Amygdala (tissue), 56 donors: ENCODE measurements at regions not wholly inside any gene's neighbourhood (a gene's known extent, or its start where the extent isn't known, plus 50 kb on each side); places are given as distances from the start of the nearest gene placed in this dataset.
"Not testable (repeated sequence)": the region's sequence is repeated elsewhere in the genome, so short reads cannot be mapped to it uniquely, and the experiment has no call there.

ENCODE experiments used
- DNase-seq, 56 donors: peaks; one replicate each; lab custom pipeline; 2025; lab: John Stamatoyannopoulos, UW

- no peak for DNase-seq
These were observed 173.5 kb downstream of the LMBRD1 start for GRCh38 chr6:69623357-69623756.

GRCh38 chr6:69622924-69623323, 173.9 kb downstream of the LMBRD1 start:
- DNase-seq = no peak

GRCh38 chr6:69622230-69622629, 174.6 kb downstream of the LMBRD1 start:
- DNase-seq = no peak

- DNase-seq = no peak
These were observed 179.6 kb downstream of the LMBRD1 start for GRCh38 chr6:69617163-69617562.

- DNase-seq = no peak
These were observed 186.9 kb downstream of the LMBRD1 start for GRCh38 chr6:69609836-69610472.

- no peak for DNase-seq
These were observed 195.7 kb downstream of the LMBRD1 start for GRCh38 chr6:69601132-69601531.

- no peak for DNase-seq
These were observed 202.4 kb downstream of the LMBRD1 start for GRCh38 chr6:69594405-69594804.

GRCh38 chr6:69593706-69594105, 203.1 kb downstream of the LMBRD1 start:
- DNase-seq = no peak

GRCh38 chr6:69589626-69590025, 207.2 kb downstream of the LMBRD1 start:
- DNase-seq = no peak

- DNase-seq = no peak
These were observed 211.7 kb downstream of the LMBRD1 start for GRCh38 chr6:69584913-69585729.

- no peak for DNase-seq
These were observed 212.3 kb downstream of the LMBRD1 start for GRCh38 chr6:69584536-69584912.

- DNase-seq = no peak
These were observed 215.2 kb downstream of the LMBRD1 start for GRCh38 chr6:69581581-69581980.

- no peak for DNase-seq
These were observed 216.1 kb downstream of the LMBRD1 start for GRCh38 chr6:69580706-69581105.

- no peak for DNase-seq
These were observed 218.4 kb downstream of the LMBRD1 start for GRCh38 chr6:69578361-69578890.

GRCh38 chr6:69571234-69571633, 225.6 kb downstream of the LMBRD1 start:
- no peak for DNase-seq

GRCh38 chr6:69570106-69570505, 226.7 kb downstream of the LMBRD1 start:
- no peak for DNase-seq

- DNase-seq = not testable (repeated sequence)
These were observed 236.2 kb downstream of the LMBRD1 start for GRCh38 chr6:69560597-69560996.

- no peak for DNase-seq
These were observed 241.6 kb downstream of the LMBRD1 start for GRCh38 chr6:69555088-69555638.

- DNase-seq = no peak
These were observed 254.3 kb downstream of the LMBRD1 start for GRCh38 chr6:69542494-69542893.

GRCh38 chr6:69527921-69528476, 268.8 kb downstream of the LMBRD1 start:
- no peak for DNase-seq

- not testable (repeated sequence) for DNase-seq
These were observed 281.3 kb downstream of the LMBRD1 start for GRCh38 chr6:69515480-69515879.
